Nephron progenitor cell (in vitro differentiated cells): ENCODE measurements at regions not wholly inside any gene's neighbourhood (a gene's known extent, or its start where the extent isn't known, plus 50 kb on each side); places are given as distances from the start of the nearest gene placed in this dataset.

ENCODE experiments used
- DNase-seq: peaks from one replicate; pipeline ENCODE4 v3.0.0; 2021
- H3K27ac Mint-ChIP-seq: 2 replicates; pipeline ENCODE4 v1.8.0; 2021; ENCODE audit warnings: mild to moderate bottlenecking, moderate library complexity, mixed read lengths
- H3K27me3 Mint-ChIP-seq: 2 replicates; pipeline ENCODE4 v1.8.0; 2021; ENCODE audit warnings: mild to moderate bottlenecking, low read depth, mixed read lengths; ENCODE audit not compliant: poor library complexity
- H3K36me3 Mint-ChIP-seq: 2 replicates; pipeline ENCODE4 v1.8.0; 2021; ENCODE audit warnings: low read depth, mixed read lengths
- H3K4me1 Mint-ChIP-seq: 2 replicates; pipeline ENCODE4 v1.8.0; 2021; ENCODE audit warnings: mixed read lengths
- H3K4me3 Mint-ChIP-seq: 2 replicates; pipeline ENCODE4 v1.8.0; 2021; ENCODE audit warnings: mild to moderate bottlenecking, moderate library complexity, mixed read lengths
- H3K9me3 Mint-ChIP-seq: 2 replicates; pipeline ENCODE4 v1.8.0; 2021; ENCODE audit warnings: mild to moderate bottlenecking, moderate library complexity, mixed read lengths
- TF ChIP-seq, protein P1 (sequence below): fragments of 200-600 bp; sonication (generic); IDR thresholded peaks from 2 replicates; pipeline ENCODE4 v1.5.0; 2021; ENCODE audit warnings: antibody characterized with exemption

DNA sequence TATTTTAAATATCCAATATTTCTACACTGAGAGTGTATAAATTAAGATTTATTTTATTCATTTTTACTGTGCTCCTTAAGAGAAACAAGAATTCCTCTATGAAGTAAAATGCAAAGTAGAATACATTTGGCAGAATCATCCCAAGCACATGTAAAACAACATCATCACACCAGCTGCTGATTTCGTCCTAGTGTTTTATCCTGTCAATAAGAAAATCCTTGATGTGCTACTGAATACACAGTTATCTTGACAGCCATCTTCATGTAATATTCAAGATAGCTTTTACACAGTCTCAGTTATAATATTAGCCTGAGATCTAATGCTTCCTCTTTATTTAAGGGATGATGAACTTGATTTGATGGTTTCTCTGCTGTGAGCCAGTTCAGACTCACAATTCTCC lies 282.4 kb downstream of the MZT1 start:
- H3K36me3 Mint-ChIP-seq, result peaks cover 5% of the 10 kb centered on the region
- no peak overlapping the region for H3K27ac Mint-ChIP-seq
- DNase-seq, result no peak
- H3K4me1 Mint-ChIP-seq, result no peaks in the 10 kb centered on the region
- H3K9me3 Mint-ChIP-seq, result peaks cover 27% of the 10 kb centered on the region
- TF ChIP-seq, protein P1, sequence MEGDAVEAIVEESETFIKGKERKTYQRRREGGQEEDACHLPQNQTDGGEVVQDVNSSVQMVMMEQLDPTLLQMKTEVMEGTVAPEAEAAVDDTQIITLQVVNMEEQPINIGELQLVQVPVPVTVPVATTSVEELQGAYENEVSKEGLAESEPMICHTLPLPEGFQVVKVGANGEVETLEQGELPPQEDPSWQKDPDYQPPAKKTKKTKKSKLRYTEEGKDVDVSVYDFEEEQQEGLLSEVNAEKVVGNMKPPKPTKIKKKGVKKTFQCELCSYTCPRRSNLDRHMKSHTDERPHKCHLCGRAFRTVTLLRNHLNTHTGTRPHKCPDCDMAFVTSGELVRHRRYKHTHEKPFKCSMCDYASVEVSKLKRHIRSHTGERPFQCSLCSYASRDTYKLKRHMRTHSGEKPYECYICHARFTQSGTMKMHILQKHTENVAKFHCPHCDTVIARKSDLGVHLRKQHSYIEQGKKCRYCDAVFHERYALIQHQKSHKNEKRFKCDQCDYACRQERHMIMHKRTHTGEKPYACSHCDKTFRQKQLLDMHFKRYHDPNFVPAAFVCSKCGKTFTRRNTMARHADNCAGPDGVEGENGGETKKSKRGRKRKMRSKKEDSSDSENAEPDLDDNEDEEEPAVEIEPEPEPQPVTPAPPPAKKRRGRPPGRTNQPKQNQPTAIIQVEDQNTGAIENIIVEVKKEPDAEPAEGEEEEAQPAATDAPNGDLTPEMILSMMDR, result no peak
- H3K27me3 Mint-ChIP-seq, result no peaks in the 10 kb centered on the region
- no peak overlapping the region for H3K4me3 Mint-ChIP-seq

GRCh38 chr13:72437458-72437857 lies 290.0 kb downstream of the MZT1 start:
- TF ChIP-seq, protein P1, result no peak
- Mint-ChIP-seq H3K27ac (no peak overlapping the region), H3K9me3 (no peaks in the 10 kb centered on the region), H3K4me3 (no peak overlapping the region), H3K4me1 (no peaks in the 10 kb centered on the region), H3K27me3 (no peaks in the 10 kb centered on the region), H3K36me3 (no peaks in the 10 kb centered on the region)
- no peak for DNase-seq

DNA sequence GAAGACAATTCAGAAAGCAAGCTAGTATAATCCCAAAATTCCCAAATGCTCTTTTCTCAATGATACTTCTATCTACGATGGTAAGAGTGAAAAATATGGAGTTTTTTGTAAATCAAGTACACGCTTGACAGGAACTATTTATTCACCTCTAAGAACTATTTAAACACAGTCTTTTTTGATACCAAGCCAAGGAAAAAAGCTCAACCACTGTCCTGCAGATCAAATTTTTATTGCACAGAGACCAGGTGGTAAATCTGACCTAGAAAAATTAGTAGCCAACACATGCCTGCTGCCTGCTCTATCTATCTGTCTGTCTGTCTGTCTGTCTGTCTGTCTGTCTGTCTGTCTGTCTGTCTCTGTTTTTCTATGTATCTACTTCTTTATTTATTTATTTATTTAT lies 292.2 kb downstream of the MZT1 start:
- Mint-ChIP-seq H3K27ac (no peak overlapping the region), H3K4me3 (no peak overlapping the region), H3K4me1 (no peaks in the 10 kb centered on the region), H3K27me3 (no peaks in the 10 kb centered on the region), H3K36me3 (no peaks in the 10 kb centered on the region), H3K9me3 (no peaks in the 10 kb centered on the region)
- no peak for DNase-seq
- TF ChIP-seq, protein P1, result no peak

GRCh38 chr13:72431981-72432682 lies 295.3 kb downstream of the MZT1 start:
- Mint-ChIP-seq H3K4me1 (no peaks in the 10 kb centered on the region), H3K9me3 (no peaks in the 10 kb centered on the region), H3K36me3 (no peaks in the 10 kb centered on the region), H3K4me3 (no peak overlapping the region), H3K27ac (no peak overlapping the region), H3K27me3 (no peaks in the 10 kb centered on the region)
- TF ChIP-seq, protein P1, result no peak
- no peak for DNase-seq

- Mint-ChIP-seq H3K36me3 (no peaks in the 10 kb centered on the region), H3K9me3 (no peaks in the 10 kb centered on the region), H3K4me3 (no peak overlapping the region), H3K27ac (no peak overlapping the region), H3K27me3 (no peaks in the 10 kb centered on the region), H3K4me1 (no peaks in the 10 kb centered on the region)
- TF ChIP-seq, protein P1, result no peak
- DNase-seq, result no peak
Measured at GRCh38 chr13:72430923-72431322, 296.5 kb downstream of the MZT1 start.
